Cardiac muscle cell (in vitro differentiated cells and primary cell): ENCODE measurements at regions not wholly inside any gene's neighbourhood (a gene's known extent, or its start where the extent isn't known, plus 50 kb on each side); places are given as distances from the start of the nearest gene placed in this dataset.

Source experiments
- DNase-seq, 2 donors: peaks; one replicate each; pipeline versions ENCODE4 v3.0.0 to v3.0.0-alpha.2; 2010 to 2017; ENCODE audit warnings: low read depth in 1 of 2, low spot score in 1 of 2
- H3K27ac ChIP-seq: fragments of 200-600 bp; sonication (generic); 2 replicates; pipeline ENCODE4 v1.5.1; 2016
- H3K27me3 ChIP-seq: fragments of 200-600 bp; sonication (generic); 2 replicates; pipeline ENCODE4 v1.6.0; 2016; ENCODE audit warnings: control low read depth
- H3K36me3 ChIP-seq: fragments of 200-600 bp; sonication (generic); 2 replicates; pipeline ENCODE4 v1.5.1; 2016; ENCODE audit warnings: control low read depth
- H3K4me1 ChIP-seq: fragments of 200-600 bp; sonication (generic); 2 replicates; pipeline ENCODE4 v1.8.1; 2017; ENCODE audit warnings: low read depth, mild to moderate bottlenecking, mixed run types
- H3K4me3 ChIP-seq: fragments of 200-600 bp; sonication (generic); 2 replicates; pipeline ENCODE4 v1.5.1; 2016; ENCODE audit warnings: mild to moderate bottlenecking
- H3K9me3 ChIP-seq: fragments of 200-600 bp; sonication (generic); 2 replicates; pipeline ENCODE4 v1.5.1; 2017; ENCODE audit warnings: low read depth, mild to moderate bottlenecking, control low read depth
- TF ChIP-seq, protein P1 (sequence below): IDR thresholded peaks from 2 replicates; pipeline ENCODE4 v1.5.1; 2012; ENCODE audit warnings: low read depth, mild to moderate bottlenecking, low read length

DNA sequence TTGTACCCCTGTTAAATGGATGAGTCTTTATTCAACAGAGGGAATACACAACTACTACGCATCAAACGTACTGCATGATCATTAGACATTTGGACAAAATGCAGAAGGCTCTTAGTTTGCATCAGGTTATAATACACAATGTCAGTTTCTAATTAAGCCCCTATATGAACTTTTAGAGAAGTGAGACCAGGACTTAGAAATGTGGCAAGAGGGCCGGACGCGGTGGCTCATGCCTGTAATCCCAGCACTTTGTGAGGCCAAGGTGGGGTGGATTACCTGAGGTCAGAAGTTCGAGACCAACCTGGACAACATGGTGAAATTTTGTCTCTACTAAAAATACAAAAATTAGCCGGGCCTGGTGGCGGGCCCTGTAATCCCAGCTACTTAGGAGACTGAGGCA lies 76.3 kb upstream of the MGMT start:
- H3K9me3 ChIP-seq, result no peaks in the 10 kb centered on the region
- no peaks in the 10 kb centered on the region for H3K4me1 ChIP-seq
- no peak overlapping the region for H3K27ac ChIP-seq
- H3K27me3 ChIP-seq, result no peaks in the 10 kb centered on the region
- no peak for DNase-seq
- H3K4me3 ChIP-seq, result no peak overlapping the region
- no peaks in the 10 kb centered on the region for H3K36me3 ChIP-seq
- TF ChIP-seq, protein P1, sequence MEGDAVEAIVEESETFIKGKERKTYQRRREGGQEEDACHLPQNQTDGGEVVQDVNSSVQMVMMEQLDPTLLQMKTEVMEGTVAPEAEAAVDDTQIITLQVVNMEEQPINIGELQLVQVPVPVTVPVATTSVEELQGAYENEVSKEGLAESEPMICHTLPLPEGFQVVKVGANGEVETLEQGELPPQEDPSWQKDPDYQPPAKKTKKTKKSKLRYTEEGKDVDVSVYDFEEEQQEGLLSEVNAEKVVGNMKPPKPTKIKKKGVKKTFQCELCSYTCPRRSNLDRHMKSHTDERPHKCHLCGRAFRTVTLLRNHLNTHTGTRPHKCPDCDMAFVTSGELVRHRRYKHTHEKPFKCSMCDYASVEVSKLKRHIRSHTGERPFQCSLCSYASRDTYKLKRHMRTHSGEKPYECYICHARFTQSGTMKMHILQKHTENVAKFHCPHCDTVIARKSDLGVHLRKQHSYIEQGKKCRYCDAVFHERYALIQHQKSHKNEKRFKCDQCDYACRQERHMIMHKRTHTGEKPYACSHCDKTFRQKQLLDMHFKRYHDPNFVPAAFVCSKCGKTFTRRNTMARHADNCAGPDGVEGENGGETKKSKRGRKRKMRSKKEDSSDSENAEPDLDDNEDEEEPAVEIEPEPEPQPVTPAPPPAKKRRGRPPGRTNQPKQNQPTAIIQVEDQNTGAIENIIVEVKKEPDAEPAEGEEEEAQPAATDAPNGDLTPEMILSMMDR, result no peak

DNA sequence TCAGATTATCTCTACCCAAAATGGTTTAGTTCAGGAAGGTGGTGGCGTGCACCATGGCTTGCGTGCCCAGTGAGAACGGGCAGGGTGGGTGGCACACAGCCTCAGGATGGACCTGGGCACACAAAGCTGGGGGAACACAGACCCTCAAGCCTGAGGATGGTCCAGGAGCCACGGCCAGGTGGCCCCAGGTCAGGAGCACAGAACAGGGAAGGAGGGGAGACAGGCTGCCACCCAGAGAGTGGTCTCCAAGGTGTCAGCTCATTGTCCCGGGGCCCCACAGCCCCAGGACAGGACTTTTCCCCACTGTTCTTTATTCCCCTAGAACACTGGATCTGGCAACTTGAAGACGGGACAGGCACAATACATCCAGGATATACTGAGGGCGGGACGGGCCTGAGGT lies 75.6 kb upstream of the MGMT start:
- no peaks in the 10 kb centered on the region for H3K9me3 ChIP-seq
- no peaks in the 10 kb centered on the region for H3K27me3 ChIP-seq
- H3K27ac ChIP-seq, result no peak overlapping the region
- no peaks in the 10 kb centered on the region for H3K36me3 ChIP-seq
- no peak overlapping the region for H3K4me3 ChIP-seq
- TF ChIP-seq, protein P1, result no peak
- H3K4me1 ChIP-seq, result no peaks in the 10 kb centered on the region
- DNase-seq, result no peak

DNA sequence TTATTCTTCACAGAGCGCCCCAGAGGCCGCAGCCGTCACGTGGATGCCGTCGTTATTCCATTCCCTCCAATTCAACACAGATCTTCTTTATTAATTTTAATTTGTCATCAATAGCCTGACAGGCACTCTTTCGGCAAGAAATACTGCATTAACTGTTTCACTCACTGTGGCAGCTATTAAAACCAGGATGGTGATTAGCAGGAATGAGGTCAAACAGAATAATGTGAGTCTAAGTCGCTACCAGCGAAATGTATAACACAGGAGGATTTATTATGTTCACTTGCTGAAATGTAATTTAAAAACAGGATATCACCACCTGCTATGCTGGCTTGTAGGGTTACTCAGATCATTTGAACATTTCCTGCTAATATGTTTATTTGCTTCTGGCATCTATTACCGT lies 74.2 kb upstream of the MGMT start:
- TF ChIP-seq, protein P1, result no peak
- Histone ChIP-seq H3K9me3 (no peaks in the 10 kb centered on the region), H3K36me3 (no peaks in the 10 kb centered on the region), H3K4me3 (no peak overlapping the region), H3K27me3 (no peaks in the 10 kb centered on the region), H3K4me1 (no peaks in the 10 kb centered on the region), H3K27ac (no peak overlapping the region)
- DNase-seq, result no peak

DNA sequence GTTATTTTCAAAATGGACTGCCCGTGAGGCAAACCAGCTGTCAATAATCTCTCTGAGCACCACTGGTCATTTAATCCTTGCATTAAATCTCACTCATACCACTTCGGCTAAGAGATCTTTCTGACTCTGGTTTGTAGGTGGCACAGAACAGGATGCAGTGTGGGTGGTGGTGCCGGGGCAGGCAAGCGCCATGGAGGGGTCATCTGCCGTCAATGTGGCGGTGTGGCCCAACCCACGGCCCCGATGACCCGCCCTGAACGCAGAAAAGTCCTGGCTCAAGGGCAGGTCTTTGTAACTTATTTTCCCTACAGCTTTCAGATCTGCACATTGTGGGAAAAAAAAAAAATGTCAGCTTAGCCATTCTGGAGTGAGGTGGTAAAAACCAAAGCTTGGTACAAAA lies 73.2 kb upstream of the MGMT start:
- no peak for DNase-seq
- TF ChIP-seq, protein P1, result no peak
- H3K4me1 ChIP-seq, result no peaks in the 10 kb centered on the region

GRCh38 chr10:129394518-129395328 lies 72.3 kb upstream of the MGMT start:
- no peak overlapping the region for H3K4me3 ChIP-seq
- H3K9me3 ChIP-seq, result no peaks in the 10 kb centered on the region
- no peaks in the 10 kb centered on the region for H3K27me3 ChIP-seq
- no peaks in the 10 kb centered on the region for H3K4me1 ChIP-seq
- no peak for DNase-seq
- H3K36me3 ChIP-seq, result no peaks in the 10 kb centered on the region
- TF ChIP-seq, protein P1, result no peak
- H3K27ac ChIP-seq, result no peak overlapping the region

More for the DNA sequence above, 73.2 kb upstream of the MGMT start:
- Histone ChIP-seq H3K9me3 (no peaks in the 10 kb centered on the region), H3K27ac (no peak overlapping the region), H3K27me3 (no peaks in the 10 kb centered on the region), H3K36me3 (no peaks in the 10 kb centered on the region), H3K4me3 (no peak overlapping the region)
